Activated CD4-positive, CD25-positive, alpha-beta regulatory T cell treated with anti-CD3 and anti-CD28 coated beads, Interleukin-2, amount 50 U/mL, for 24 hours (primary cell): ENCODE measurements at regions not wholly inside any gene's neighbourhood (a gene's known extent, or its start where the extent isn't known, plus 50 kb on each side); places are given as distances from the start of the nearest gene placed in this dataset.

ENCODE experiments used
- ATAC-seq, 2 donors: fragments of 150-1000 bp; cut with Tn5 transposase; one replicate each; pipeline ENCODE4 v1.10.0; 2021; ENCODE audit warnings: mild to moderate bottlenecking in 1 of 2, moderate library complexity in 1 of 2

DNA sequence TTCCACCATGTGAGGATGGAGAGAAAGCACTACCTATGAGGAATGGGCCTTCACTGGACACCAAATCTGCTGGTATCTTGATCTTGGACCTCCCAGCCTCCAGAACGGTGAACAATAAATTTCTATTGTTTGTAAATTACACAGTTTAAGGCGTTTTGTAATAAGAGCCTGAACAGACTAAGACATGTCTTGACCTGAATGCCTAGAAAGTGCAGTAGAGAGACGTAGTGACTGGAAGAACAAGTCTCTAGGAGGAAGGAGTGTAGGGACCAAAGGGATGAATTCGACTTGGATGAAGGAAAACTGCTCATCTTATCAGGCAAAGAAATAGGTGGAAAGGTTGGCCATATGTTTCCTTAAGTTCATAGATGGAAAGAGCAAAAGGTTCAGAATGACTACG lies 309.8 kb upstream of the RGMB start:
- ATAC-seq, result no peak

DNA sequence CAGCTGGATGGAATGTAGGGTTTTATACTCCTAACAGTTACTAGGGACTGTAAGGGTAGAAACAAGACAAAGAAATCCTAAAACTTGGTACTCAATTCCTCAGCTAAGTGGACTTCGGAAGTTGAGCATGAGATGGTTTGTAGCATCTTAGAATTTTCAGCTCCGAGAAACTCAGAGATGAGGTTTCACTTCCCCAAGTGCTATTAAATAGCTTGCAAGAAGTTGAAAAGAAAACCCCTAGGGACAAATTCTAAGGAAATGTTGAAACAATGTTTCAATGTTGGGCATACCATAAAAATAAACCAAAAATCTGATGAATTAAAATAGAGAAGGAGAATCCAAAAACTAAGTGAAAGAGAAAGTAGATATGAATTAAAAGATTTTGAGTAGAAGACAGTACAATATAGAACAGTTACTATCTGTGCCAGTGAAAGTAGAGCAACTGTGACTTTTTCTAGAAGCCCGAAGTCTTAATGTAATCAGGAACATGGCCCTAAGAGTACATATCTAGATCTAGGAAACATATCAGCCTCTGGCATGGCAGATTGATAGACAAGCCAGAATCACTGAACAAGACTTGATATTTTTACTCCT lies 308.6 kb upstream of the RGMB start:
- no peak for ATAC-seq

DNA sequence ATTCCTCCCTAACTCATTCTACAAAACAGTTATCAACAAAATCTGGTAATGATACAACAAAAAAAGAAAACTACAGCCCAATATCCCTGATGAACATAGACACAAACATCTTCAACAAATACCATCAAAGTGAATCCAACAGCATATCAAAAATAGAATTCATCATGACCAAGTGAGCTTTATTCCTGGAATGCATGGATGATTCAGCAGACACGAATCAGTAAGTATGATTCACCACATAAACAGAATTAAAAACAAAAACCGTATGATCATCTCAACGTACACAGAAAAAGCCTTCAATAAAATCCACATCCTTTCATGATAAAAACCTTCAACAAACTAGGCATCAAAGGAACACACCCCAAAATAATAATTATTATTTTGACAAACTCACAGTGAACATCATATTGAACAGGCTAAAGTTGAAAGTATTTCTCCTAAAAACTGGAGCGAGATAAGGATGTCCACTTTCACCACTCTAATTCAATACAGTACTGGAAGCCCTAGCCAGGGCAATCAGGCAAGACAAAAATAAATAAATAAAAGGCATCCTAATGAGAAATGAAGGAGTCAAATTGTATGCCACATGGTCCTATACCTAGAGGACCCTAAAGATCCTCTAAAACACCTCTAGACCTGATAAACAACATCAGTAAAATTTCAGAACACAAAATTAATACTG lies 305.1 kb upstream of the RGMB start:
- no peak for ATAC-seq

GRCh38 chr5:98470747-98471146 lies 302.7 kb upstream of the RGMB start:
- no peak for ATAC-seq

DNA sequence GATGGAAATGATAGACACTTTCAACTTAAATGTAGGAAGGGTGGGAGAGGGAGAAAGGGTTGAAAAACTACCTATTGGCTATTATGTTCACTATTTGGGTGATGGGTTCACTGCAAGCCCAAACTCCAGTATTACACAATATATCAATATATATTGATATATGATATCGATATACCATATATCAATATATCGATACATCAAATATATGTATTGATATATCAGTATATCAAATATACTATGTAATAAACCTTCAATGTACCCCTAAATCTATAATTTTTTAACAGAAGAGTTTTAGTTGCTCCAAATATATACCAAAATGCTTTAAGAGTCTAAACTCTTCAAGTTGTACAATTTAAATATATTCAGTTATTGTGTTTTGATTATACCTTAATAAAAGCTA lies 302.0 kb upstream of the RGMB start:
- no peak for ATAC-seq

- no peak for ATAC-seq
These were observed 299.2 kb upstream of the RGMB start for GRCh38 chr5:98474216-98474615.

DNA sequence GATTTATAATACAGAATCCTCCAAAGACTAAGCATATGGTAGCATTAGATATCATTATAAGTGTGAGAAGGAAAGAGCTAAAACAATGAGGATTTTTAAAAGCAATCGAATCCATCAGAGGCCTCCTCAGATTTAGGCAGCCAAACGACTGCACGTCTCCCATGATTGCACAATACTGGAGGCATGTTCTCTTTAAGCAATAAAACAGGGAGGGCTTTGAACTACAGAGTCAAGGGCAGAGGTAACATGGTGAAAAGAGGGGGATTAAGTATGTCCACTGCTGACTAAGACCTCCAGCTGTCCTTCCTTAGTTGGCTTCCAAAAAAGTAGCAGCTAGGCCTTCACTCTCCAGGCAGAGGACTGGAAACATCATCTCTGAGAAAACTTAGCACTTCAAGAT lies 298.7 kb upstream of the RGMB start:
- no peak for ATAC-seq

DNA sequence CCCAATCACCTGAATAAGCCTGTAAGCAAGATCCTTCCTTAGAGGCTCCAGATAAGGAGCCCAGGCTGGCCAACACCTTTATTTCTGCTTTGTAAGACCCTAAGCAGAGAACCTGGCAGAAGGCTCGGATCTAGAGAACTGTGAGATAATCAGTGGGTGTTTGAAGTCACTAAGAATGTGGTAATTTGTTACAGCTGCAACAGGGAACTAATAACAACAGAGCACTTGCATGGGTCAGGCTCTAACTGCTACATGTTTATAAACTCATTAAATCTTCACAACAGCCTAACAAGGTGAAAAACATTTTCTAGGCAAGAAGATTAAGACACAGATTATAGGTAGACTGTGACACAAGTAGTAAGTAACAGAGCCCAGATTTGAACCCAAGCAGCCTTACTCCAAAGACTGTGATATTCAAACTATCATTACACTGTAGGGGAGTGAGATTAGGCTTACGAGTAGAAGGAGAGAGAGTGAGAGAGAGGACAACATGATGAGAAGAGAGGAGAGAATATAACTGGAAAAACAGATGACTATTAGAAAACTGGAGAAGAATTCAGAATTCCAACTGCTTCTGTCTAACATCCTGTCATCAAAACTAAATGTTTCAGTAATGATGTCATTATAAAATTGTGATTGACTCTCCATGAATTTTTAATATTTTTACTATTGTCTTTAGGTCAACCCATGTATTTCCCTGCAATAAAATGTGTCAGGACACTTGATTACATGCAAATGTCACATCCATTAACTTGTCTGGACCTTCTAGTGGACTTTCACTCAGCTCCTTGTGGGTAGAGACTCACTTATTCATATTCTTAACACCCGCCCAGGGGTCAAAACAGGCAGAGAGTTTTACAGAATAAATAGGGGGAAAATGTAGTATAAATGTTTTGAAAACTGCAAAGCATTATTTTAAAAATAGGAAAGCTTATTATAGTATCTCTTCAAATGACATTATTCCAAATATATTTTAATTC lies 290.9 kb upstream of the RGMB start:
- no peak for ATAC-seq

GRCh38 chr5:98483301-98483685 lies 290.2 kb upstream of the RGMB start:
- no peak for ATAC-seq

DNA sequence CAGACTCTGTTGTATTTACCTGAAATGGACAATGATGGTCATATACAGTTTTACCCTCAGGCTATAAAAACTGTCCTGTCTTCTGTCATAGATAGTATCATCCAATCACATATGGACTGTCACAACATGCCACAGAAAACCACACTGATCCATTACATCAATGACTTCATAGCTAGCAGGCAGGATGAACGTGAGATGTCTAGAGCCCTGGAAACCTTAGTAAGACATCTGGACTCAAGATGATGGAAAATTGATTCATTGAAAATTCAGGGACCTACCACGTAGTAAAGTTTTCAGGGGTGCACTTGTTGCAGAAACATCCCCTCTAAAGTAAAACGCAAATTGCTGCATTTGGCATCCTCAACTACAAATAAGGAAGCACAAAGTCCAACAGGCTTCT lies 284.4 kb upstream of the RGMB start:
- no peak for ATAC-seq

GRCh38 chr5:98490348-98490747 lies 283.1 kb upstream of the RGMB start:
- ATAC-seq, result no peak

DNA sequence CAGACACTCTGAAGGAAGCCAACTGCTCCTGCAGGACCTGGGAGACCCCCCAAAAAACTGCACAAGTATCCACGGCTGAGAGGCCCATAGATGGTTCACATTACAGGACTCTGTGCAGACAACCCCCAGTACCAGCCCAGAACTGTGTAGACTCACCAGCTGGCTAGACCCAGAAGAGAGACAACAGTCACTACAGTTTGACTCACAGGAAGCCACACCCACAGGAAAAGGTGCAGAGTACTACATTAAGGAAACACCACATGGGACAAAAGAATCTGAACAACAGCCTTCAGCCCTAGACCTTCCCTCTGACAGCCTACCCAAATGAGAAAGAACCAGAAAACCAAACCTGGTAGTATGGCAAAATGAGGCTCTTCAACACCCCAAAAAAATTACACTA lies 281.2 kb upstream of the RGMB start:
- ATAC-seq, result no peak

- no peak for ATAC-seq
These were observed 276.0 kb upstream of the RGMB start for GRCh38 chr5:98497418-98497817.

DNA sequence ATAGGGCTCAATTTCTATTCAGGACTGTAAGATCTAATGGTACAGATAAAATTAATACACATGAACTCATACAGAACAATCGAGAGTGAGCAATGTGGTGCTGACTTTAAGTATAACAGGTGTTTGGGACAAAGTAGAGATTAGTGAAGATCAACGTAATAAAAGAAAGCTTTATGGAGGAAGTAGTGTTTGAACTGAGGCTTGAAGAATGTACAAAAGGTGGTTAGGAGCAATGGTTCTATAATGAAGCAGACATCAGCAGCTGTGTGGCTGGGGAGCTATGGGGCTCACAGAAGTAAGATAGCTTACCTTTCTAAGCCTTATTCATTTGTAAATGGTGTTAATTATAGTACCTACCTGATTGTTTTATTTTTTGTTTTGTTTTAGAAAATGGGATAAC lies 275.4 kb upstream of the RGMB start:
- no peak for ATAC-seq

- no peak for ATAC-seq
These were observed 273.6 kb upstream of the RGMB start for GRCh38 chr5:98499892-98500291.

DNA sequence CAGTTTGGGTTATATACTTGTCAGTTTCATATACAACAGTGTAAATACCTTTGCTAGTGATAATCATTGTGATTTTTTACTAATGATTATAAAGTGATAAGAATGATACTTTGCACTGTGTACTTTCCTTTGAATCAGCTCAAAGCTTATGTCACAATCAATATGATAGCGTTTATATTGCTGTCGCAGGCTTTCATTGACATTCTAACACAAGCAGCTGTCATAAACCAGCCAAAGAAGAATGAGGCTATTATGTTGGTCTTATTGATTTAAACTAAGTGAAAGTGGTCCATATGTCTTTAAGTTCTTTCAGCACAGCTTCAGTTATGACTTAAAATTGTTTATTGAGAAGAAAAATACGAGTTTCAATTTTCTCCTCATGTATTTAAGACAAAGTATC lies 272.7 kb upstream of the RGMB start:
- ATAC-seq, result no peak

GRCh38 chr5:98503616-98504015 lies 269.8 kb upstream of the RGMB start:
- no peak for ATAC-seq

DNA sequence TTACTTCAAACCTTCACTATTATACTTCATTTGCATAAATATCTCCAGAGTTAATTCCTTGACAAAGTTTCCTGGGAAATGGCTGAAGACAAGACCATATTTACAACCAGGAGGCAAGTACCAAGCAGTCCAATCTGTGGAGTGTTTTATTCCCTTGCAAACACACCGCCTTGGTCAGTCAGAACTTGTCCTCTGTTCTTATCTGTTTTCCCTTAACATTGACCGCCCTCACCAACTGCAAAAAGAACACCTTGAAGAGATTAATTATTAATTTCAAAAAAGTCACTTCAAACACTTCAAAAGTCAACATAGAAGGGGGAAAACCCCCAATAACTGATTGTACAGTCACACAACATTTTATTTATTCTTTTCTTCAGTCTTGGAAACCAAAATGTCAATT lies 269.0 kb upstream of the RGMB start:
- no peak for ATAC-seq

DNA sequence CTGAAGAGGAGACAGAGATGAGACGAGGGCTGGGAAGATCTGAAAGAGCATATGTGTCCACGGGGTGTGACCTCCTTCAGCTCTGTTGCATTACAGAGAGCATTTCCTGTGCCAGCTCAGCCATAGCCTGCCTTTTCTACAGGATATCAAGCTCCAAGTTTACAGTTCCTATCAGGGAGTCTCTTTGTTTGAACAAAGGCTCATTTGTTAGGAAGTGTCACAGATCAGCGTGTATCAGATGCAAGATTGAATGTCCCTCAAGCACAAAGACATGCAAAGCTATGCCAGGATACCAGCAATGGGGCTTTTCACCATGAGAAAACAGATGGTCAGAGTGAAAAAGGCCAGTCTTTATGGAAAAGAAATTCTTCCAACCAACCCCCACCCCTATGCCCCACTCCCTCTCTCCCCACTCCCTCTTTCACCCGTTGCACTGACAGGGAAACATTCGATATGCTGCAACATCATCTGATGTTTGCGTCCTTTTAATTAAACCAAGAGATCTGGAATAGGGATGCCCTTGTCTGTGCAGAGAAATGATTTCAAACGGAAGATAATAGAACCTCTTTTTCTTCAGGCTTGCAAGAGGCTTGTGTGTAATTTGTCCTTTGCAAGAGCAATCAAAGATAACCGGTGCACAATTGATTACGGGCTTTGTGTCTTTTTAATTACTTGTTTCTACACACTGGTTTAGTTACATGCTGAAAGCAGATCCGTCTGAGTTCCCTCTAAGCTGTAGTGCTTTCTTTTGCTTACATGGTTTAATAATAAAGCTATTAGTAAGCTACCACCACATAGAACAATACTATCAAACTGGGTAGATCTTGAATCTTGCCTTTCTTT lies 263.1 kb upstream of the RGMB start:
- ATAC-seq, result peak in 1 of 2 donors; percentile 13

DNA sequence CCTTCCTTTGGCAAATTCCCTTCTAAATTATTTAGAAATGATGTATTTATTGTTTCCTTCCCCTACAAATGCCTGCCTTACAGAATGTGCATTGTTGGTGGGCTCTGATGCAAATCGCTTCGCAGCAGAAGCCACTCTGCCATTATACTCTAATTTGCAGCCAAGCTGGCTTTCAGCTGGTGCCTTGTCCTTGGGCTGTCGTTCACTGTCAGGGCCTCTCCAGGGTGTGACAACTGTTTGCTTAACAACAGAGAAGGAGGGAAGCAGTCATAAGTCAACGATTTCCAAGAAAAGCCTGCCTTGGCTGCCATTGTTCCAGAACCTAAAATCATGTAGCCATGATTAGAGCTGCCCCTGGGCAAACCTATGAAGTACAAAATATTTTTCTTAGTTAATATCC lies 260.1 kb upstream of the RGMB start:
- ATAC-seq, result no peak

DNA sequence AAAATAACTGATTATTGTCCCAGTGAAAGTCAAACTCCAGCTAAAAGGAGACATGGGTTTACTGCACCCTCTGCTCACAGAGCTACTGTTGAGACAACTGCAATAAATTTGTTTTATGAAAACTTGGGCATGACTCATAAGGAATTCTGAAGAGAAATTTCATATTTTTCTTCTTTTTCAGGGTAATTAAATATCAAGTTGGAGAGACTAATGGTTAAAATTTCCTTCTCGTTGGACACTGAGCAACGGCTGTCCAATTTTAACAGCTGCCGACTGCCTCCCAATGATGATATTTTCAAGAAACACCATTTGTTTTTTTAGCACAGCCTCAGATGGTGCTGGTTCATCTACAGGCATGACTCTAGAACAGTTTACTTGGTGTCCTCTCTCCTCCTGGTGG lies 259.2 kb upstream of the RGMB start:
- ATAC-seq, result no peak

DNA sequence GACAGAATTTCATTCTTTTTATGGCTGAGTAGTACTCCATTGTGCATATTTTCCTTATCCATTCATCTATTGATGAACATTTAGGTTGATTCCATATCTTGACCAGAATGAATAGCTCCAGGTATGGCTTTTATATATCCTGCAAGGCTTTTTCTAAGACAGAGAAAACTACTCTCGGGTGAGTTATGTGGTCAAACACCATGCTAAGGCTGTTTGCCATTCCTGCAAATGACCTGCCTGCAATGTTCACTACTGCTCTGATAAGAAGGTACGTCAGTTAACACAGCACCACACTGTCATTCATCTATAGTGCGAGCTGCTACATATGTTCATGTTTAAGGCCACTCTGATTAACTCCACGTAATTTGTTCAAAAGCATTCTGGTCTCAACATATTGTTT lies 256.8 kb upstream of the RGMB start:
- ATAC-seq, result no peak
